ENCODE measurements at regions not wholly inside any gene's neighbourhood (a gene's known extent, or its start where the extent isn't known, plus 50 kb on each side); places are given as distances from the start of the nearest gene placed in this dataset.

DNA sequence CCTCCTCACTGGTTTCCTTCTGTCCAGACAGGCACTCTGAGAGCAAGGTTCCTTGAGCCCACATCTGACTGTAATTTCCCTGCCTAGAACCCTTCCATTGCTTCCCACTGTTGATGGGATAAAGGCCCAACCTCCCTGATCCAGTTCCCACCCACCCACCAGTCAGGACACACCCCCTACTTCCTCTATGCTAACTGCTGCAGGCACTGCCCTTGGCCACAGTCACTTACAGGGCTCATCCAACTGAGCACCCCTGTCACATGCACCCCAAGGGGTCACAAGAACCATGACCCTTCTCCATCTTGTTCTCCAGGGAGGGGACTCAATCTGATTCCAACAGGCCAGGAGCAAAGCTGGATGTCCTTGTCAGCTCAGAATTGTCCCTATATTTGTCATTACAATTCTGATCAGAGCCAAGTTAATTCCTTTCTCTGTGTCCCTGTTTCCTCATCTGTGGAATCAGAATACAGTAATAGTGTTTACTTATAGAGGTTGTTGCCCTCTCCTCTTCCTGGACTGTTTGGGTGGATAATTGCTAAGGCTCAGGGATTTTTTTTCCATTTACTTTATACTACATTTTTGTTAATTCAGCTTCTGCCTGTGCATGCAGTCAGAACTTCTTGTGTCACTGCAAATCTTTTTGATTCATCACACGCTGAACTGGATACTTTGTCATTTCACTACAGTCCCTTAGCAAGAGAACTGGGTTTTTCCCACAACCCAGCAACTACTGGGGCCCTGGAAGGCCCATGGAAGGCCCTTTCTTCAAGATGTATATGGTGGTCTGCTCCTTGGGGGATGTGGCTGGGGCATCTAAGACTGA lies 105.6 kb upstream of the MAMLD1 start:
- no peak overlapping the region for H3K4me3 ChIP-seq (ENCODE audit: low read depth in 1 of 3, low read length in 3 of 3)
- H3K4me1 ChIP-seq (ENCODE audit: control insufficient read depth in 4 of 4, insufficient read depth in 4 of 4, low read length in 3 of 4): peaks cover 0 to 6% (median 0%) of the 10 kb centered on the region in 4 donors
- H3K27me3 ChIP-seq (ENCODE audit: control insufficient read depth in 4 of 4, insufficient read depth in 4 of 4, low read length in 3 of 4): no peaks in the 10 kb centered on the region
- no peak overlapping the region for H3K9ac ChIP-seq (ENCODE audit: low read depth in 1 of 2, low read length in 2 of 2)
- WGBS: 77% methylated on average over 1 of the region's 1 CpG
- H3K27ac ChIP-seq (ENCODE audit: low read depth in 1 of 2, low read length in 2 of 2): no peak overlapping the region
- DNase-seq (ENCODE audit: low spot score): no peak
- no peaks in the 10 kb centered on the region for H3K36me3 ChIP-seq (ENCODE audit: control insufficient read depth in 4 of 4, insufficient read depth in 3 of 4, low read depth in 1 of 4, low read length in 3 of 4)
- H3K9me3 ChIP-seq (ENCODE audit: control insufficient read depth in 4 of 4, low read length in 3 of 4): no peaks in the 10 kb centered on the region
- TF ChIP-seq TAF1 (conservative IDR thresholded peaks at IDR 0.05) (no peak), RAD21 (IDR thresholded peaks at IDR 0.05) (no peak), NR2F2 (IDR thresholded peaks at IDR 0.05) (no peak), FOXA2 (IDR thresholded peaks at IDR 0.05) (no peak), RXRA (IDR thresholded peaks at IDR 0.05) (peak; percentile 69 to 79), JUND (IDR thresholded peaks at IDR 0.05) (no peak), GABPA (IDR thresholded peaks at IDR 0.05 in 1 of 2, conservative IDR thresholded peaks at IDR 0.05 in 1 of 2) (no peak)

DNA sequence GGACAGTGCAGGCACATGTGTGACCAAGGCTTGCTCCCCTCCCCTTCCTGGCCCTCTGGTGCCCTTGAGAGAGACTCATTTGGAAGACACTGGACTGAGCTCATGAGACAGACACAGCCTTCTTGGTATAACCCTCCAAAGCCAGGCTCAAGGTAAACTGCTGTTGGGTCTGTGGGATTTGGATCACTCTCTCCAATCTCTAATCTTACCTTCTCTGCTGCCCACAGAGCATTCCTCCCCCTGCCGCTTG lies 105.0 kb upstream of the MAMLD1 start:
- Histone ChIP-seq H3K9me3 (ENCODE audit: control insufficient read depth in 4 of 4, low read length in 3 of 4) (no peaks in the 10 kb centered on the region), H3K4me3 (ENCODE audit: low read depth in 1 of 3, low read length in 3 of 3) (no peak overlapping the region), H3K27ac (ENCODE audit: low read depth in 1 of 2, low read length in 2 of 2) (no peak overlapping the region), H3K9ac (ENCODE audit: low read depth in 1 of 2, low read length in 2 of 2) (no peak overlapping the region), H3K27me3 (ENCODE audit: control insufficient read depth in 4 of 4, insufficient read depth in 4 of 4, low read length in 3 of 4) (no peaks in the 10 kb centered on the region), H3K4me1 (ENCODE audit: control insufficient read depth in 4 of 4, insufficient read depth in 4 of 4, low read length in 3 of 4) (peaks cover 0 to 6% (median 0%) of the 10 kb centered on the region in 4 donors), H3K36me3 (ENCODE audit: control insufficient read depth in 4 of 4, insufficient read depth in 3 of 4, low read depth in 1 of 4, low read length in 3 of 4) (no peaks in the 10 kb centered on the region)
- 96% methylated on average over 1 of the region's 1 CpG for WGBS
- no peak for DNase-seq (ENCODE audit: low spot score)
- TF ChIP-seq SP1 (IDR thresholded peaks at IDR 0.05) (no peak), FOXA1 (IDR thresholded peaks at IDR 0.05) (no peak), EGR1 (IDR thresholded peaks at IDR 0.05; ENCODE audit: low read depth in 2 of 2) (no peak), TAF1 (conservative IDR thresholded peaks at IDR 0.05) (no peak), JUND (IDR thresholded peaks at IDR 0.05) (no peak), RAD21 (IDR thresholded peaks at IDR 0.05) (no peak), RXRA (IDR thresholded peaks at IDR 0.05) (no peak), FOXA2 (IDR thresholded peaks at IDR 0.05) (no peak), HNF4G (IDR thresholded peaks at IDR 0.05) (no peak), YY1 (IDR thresholded peaks at IDR 0.05) (no peak), GABPA (IDR thresholded peaks at IDR 0.05 in 1 of 2, conservative IDR thresholded peaks at IDR 0.05 in 1 of 2) (no peak), NR2F2 (IDR thresholded peaks at IDR 0.05) (no peak), HNF4A (conservative IDR thresholded peaks at IDR 0.05) (no peak)
- TF ChIP-seq, protein P1, sequence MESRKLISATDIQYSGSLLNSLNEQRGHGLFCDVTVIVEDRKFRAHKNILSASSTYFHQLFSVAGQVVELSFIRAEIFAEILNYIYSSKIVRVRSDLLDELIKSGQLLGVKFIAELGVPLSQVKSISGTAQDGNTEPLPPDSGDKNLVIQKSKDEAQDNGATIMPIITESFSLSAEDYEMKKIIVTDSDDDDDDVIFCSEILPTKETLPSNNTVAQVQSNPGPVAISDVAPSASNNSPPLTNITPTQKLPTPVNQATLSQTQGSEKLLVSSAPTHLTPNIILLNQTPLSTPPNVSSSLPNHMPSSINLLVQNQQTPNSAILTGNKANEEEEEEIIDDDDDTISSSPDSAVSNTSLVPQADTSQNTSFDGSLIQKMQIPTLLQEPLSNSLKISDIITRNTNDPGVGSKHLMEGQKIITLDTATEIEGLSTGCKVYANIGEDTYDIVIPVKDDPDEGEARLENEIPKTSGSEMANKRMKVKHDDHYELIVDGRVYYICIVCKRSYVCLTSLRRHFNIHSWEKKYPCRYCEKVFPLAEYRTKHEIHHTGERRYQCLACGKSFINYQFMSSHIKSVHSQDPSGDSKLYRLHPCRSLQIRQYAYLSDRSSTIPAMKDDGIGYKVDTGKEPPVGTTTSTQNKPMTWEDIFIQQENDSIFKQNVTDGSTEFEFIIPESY (IDR thresholded peaks at IDR 0.05): no peak
- TF ChIP-seq, protein P2, sequence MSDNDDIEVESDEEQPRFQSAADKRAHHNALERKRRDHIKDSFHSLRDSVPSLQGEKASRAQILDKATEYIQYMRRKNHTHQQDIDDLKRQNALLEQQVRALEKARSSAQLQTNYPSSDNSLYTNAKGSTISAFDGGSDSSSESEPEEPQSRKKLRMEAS (IDR thresholded peaks at IDR 0.05): no peak
- TF ChIP-seq, protein P3, sequence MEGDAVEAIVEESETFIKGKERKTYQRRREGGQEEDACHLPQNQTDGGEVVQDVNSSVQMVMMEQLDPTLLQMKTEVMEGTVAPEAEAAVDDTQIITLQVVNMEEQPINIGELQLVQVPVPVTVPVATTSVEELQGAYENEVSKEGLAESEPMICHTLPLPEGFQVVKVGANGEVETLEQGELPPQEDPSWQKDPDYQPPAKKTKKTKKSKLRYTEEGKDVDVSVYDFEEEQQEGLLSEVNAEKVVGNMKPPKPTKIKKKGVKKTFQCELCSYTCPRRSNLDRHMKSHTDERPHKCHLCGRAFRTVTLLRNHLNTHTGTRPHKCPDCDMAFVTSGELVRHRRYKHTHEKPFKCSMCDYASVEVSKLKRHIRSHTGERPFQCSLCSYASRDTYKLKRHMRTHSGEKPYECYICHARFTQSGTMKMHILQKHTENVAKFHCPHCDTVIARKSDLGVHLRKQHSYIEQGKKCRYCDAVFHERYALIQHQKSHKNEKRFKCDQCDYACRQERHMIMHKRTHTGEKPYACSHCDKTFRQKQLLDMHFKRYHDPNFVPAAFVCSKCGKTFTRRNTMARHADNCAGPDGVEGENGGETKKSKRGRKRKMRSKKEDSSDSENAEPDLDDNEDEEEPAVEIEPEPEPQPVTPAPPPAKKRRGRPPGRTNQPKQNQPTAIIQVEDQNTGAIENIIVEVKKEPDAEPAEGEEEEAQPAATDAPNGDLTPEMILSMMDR (IDR thresholded peaks at IDR 0.05; ENCODE audit: low read depth, low read length, missing input control): no peak
- TF ChIP-seq, protein P4, sequence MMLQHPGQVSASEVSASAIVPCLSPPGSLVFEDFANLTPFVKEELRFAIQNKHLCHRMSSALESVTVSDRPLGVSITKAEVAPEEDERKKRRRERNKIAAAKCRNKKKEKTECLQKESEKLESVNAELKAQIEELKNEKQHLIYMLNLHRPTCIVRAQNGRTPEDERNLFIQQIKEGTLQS (IDR thresholded peaks at IDR 0.05): no peak
